SK-N-SH (cell line): ENCODE measurements at regions not wholly inside any gene's neighbourhood (a gene's known extent, or its start where the extent isn't known, plus 50 kb on each side); places are given as distances from the start of the nearest gene placed in this dataset.

Experiments used
- CTCF ChIA-PET: fragments of 300-600, 350-600 bp; formaldehyde crosslinking; extraction: SDS; loops from one replicate; lab custom pipeline; 2021; lab: Yijun Ruan, JAX
- POLR2A ChIA-PET: fragments of 350-600 bp; sonication (Branson Sonifier 250); formaldehyde crosslinking; extraction: SDS; loops from one replicate; lab custom pipeline; 2020; ENCODE audit warnings: antibody characterized with exemption, inconsistent platforms; lab: Yijun Ruan, JAX
- DNase-seq: peaks from one replicate; pipeline ENCODE4 v3.0.0; 2012
- H2AFZ ChIP-seq: fragments of 200-600 bp; sonication (generic); 2 replicates; pipeline ENCODE4 v1.8.1; 2016; ENCODE audit warnings: antibody characterized with exemption, mild to moderate bottlenecking, low read depth
- H3F3A ChIP-seq: fragments of 200-600 bp; sonication (generic); replicated peaks from 2 replicates; pipeline ENCODE3; 2016; ENCODE audit warnings: antibody characterized with exemption, mild to moderate bottlenecking; ENCODE audit not compliant: insufficient read depth
- H3K27ac ChIP-seq, 2 experiments: fragments of 200-500 bp in 1 of 2; fragments of 200-600 bp in 1 of 2; sonication (Bioruptor generic) in 1 of 2; sonication (generic), shearing (Covaris generic) in 1 of 2; 2 replicates each; pipeline versions ENCODE4 v1.5.1 to v1.6.1; 2014 to 2016; ENCODE audit warnings: low read depth in 2 of 2, inconsistent platforms in 1 of 2, low read length in 1 of 2, mild to moderate bottlenecking in 1 of 2, mixed read lengths in 1 of 2
- H3K27me3 ChIP-seq: fragments of 200-600 bp; sonication (generic), shearing (Covaris generic); 2 replicates; pipeline ENCODE4 v1.6.1; 2016; ENCODE audit warnings: mixed run types; ENCODE audit not compliant: insufficient read depth
- H3K36me3 ChIP-seq, 2 experiments: fragments of 200-500 bp in 1 of 2; fragments of 200-600 bp in 1 of 2; sonication (Bioruptor generic) in 1 of 2; sonication (generic) in 1 of 2; replicated peaks in 1 of 2; 2 replicates each; pipeline versions ENCODE3 to v1.5.1; 2014 to 2016; ENCODE audit warnings: low read length in 1 of 2, mild to moderate bottlenecking in 1 of 2; ENCODE audit not compliant: insufficient read depth in 2 of 2, control insufficient read depth in 1 of 2
- H3K4me1 ChIP-seq, 2 experiments: fragments of 200-500 bp in 1 of 2; fragments of 200-600 bp in 1 of 2; sonication (Bioruptor generic) in 1 of 2; sonication (generic), shearing (Covaris generic) in 1 of 2; 2 replicates each; pipeline versions ENCODE4 v1.5.1 to v1.6.1; 2014 to 2016; ENCODE audit warnings: low read depth in 1 of 2, low read length in 1 of 2, mixed run types in 1 of 2; ENCODE audit not compliant: insufficient read depth in 2 of 2, control insufficient read depth in 1 of 2
- H3K4me2 ChIP-seq: fragments of 200-600 bp; sonication (generic), shearing (Covaris generic); 2 replicates; pipeline ENCODE4 v1.6.1; 2017; ENCODE audit warnings: mixed run types
- H3K4me3 ChIP-seq, 2 experiments: fragments of 200-500 bp in 1 of 2; fragments of 200-600 bp in 1 of 2; sonication (Bioruptor generic) in 1 of 2; sonication (generic), shearing (Covaris generic) in 1 of 2; 2 replicates each; pipeline versions ENCODE4 v1.5.1 to v1.8.1; 2014 to 2016; ENCODE audit warnings: low read depth in 2 of 2, inconsistent platforms in 1 of 2, low read length in 1 of 2, mild to moderate bottlenecking in 1 of 2, mixed read lengths in 1 of 2, moderate library complexity in 1 of 2
- H3K79me2 ChIP-seq: fragments of 200-600 bp; sonication (generic); 2 replicates; pipeline ENCODE4 v1.8.1; 2017; ENCODE audit warnings: mild to moderate bottlenecking; ENCODE audit not compliant: insufficient read depth
- H3K9ac ChIP-seq: fragments of 200-600 bp; sonication (generic); 2 replicates; pipeline ENCODE4 v1.6.1; 2017; ENCODE audit warnings: mixed run types
- H3K9me2 ChIP-seq: fragments of 200-600 bp; sonication (generic); 2 replicates; pipeline ENCODE4 v1.6.1; 2017; ENCODE audit warnings: mixed run types
- H3K9me3 ChIP-seq: fragments of 200-600 bp; sonication (generic); 2 replicates; pipeline ENCODE4 v1.6.1; 2017; ENCODE audit warnings: mixed run types, mild to moderate bottlenecking, moderate library complexity
- H4K20me1 ChIP-seq: fragments of 200-600 bp; sonication (generic); 2 replicates; pipeline ENCODE4 v1.6.1; 2017; ENCODE audit warnings: mild to moderate bottlenecking, mixed run types; ENCODE audit not compliant: insufficient read depth
- CHD2 ChIP-seq: fragments of 150-350 bp; IDR thresholded peaks from 2 replicates; pipeline ENCODE4 v1.6.1; 2018; ENCODE audit warnings: low read length; ENCODE audit not compliant: partially characterized antibody
- ELF1 ChIP-seq: IDR thresholded peaks from 2 replicates; pipeline ENCODE4 v1.4.0; 2012
- EP300 ChIP-seq, 2 experiments: IDR thresholded peaks; 2 replicates each; pipeline versions ENCODE4 v1.4.0 to v1.6.1; 2012; ENCODE audit warnings: borderline replicate concordance in 1 of 2, low read depth in 1 of 2, low read length in 1 of 2
- FOXJ3 ChIP-seq: sonication (generic); formaldehyde crosslinking; IDR thresholded peaks from 2 replicates; pipeline ENCODE4 v1.5.1; 2020; ENCODE audit warnings: mild to moderate bottlenecking, missing genetic modification reagents
- FOXM1 ChIP-seq: IDR thresholded peaks from 2 replicates; pipeline ENCODE4 v1.4.0; 2012; ENCODE audit warnings: low read depth, mild to moderate bottlenecking
- GABPA ChIP-seq: IDR thresholded peaks from 2 replicates; pipeline ENCODE4 v1.4.0; 2012; ENCODE audit warnings: low read depth, mild to moderate bottlenecking
- GATA2 ChIP-seq: sonication (generic); formaldehyde crosslinking; IDR thresholded peaks from 2 replicates; pipeline ENCODE4 v1.5.0; 2020; ENCODE audit warnings: mild to moderate bottlenecking, missing genetic modification reagents
- MXI1 ChIP-seq: IDR thresholded peaks from 2 replicates; pipeline ENCODE4 v1.6.1; 2012; ENCODE audit warnings: mild to moderate bottlenecking, low read depth, low read length, improper control_type of control experiment
- POLR2AphosphoS5 ChIP-seq: IDR thresholded peaks from 2 replicates; pipeline ENCODE4 v1.6.1; 2012; ENCODE audit warnings: low read depth, low read length
- RAD21 ChIP-seq: IDR thresholded peaks from 2 replicates; pipeline ENCODE4 v1.6.1; 2012; ENCODE audit warnings: mild to moderate bottlenecking, low read length
- RCOR1 ChIP-seq: fragments of 150-350 bp; IDR thresholded peaks from 2 replicates; pipeline ENCODE4 v1.6.1; 2017; ENCODE audit warnings: antibody characterized with exemption, low read length
- RFX5 ChIP-seq: IDR thresholded peaks from 2 replicates; pipeline ENCODE4 v1.6.1; 2012; ENCODE audit warnings: mild to moderate bottlenecking, improper control_type of control experiment, low read length
- RXRA ChIP-seq: IDR thresholded peaks from 2 replicates; pipeline ENCODE4 v1.4.0; 2012; ENCODE audit warnings: low read depth, mild to moderate bottlenecking, borderline replicate concordance
- SMC3 ChIP-seq: IDR thresholded peaks from 2 replicates; pipeline ENCODE4 v1.6.1; 2012; ENCODE audit warnings: low read depth, low read length, improper control_type of control experiment
- TAF1 ChIP-seq: IDR thresholded peaks from 2 replicates; pipeline ENCODE4 v1.6.1; 2012; ENCODE audit warnings: low read depth, mild to moderate bottlenecking, low read length, moderate library complexity, borderline replicate concordance
- TCF12 ChIP-seq: IDR thresholded peaks from 2 replicates; pipeline ENCODE4 v1.4.0; 2012
- WGBS: methylation state at CpG from one replicate; pipeline ENCODE4 v1.1.6; 2017; ENCODE audit warnings: low lambda C conversion rate; 5-methylcytosine and 5-hydroxymethylcytosine counted together
- TF ChIP-seq, protein P1 (sequence below): fragments of 150-350 bp; IDR thresholded peaks from 2 replicates; pipeline ENCODE4 v1.6.1; 2017; ENCODE audit warnings: antibody characterized with exemption, low read length, low read depth, borderline replicate concordance
- TF ChIP-seq, protein P2 (sequence below): IDR thresholded peaks from 2 replicates; pipeline ENCODE4 v1.6.1; 2012; ENCODE audit warnings: mild to moderate bottlenecking, low read depth, low read length, moderate library complexity
- TF ChIP-seq, protein P3 (sequence below): IDR thresholded peaks from 2 replicates; pipeline ENCODE4 v1.4.0; 2012; ENCODE audit warnings: low read depth

DNA sequence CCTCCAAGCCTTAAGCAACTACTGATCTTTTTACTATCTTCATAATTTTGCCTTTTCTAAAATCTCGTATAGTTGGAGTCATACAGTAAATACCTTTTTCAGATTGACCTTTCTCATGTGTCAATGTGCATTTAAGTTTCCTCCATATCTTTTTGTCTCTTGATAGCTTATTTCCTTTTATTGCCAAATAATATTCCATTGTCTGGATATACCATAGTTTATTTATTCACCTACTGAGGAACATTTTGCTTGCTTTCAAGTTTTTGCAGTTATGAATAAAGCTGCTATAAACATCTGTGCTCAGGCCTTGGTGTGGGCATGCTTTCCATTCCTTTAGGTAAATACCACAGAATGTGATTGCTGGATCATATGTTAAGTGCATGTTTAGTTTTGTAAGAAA is 161.2 kb upstream of the GNAI1 start:
- Histone ChIP-seq H3K27ac (no peak overlapping the region), H3K9ac (no peak overlapping the region), H2AFZ (no peak overlapping the region), H3K36me3 (no peaks in the 10 kb centered on the region), H3K27me3 (no peaks in the 10 kb centered on the region), H3K4me2 (no peak overlapping the region), H3K4me3 (no peak overlapping the region), H3F3A (no peaks in the 10 kb centered on the region), H4K20me1 (no peaks in the 10 kb centered on the region), H3K4me1 (peaks cover 0 to 7% of the 10 kb centered on the region in 2 experiments; a peak in 2 of 4 replicates), H3K9me3 (no peaks in the 10 kb centered on the region), H3K79me2 (no peaks in the 10 kb centered on the region), H3K9me2 (no peaks in the 10 kb centered on the region)
- POLR2A ChIA-PET = no interaction called here
- CTCF ChIA-PET = interaction anchor here (0.6 kb wide), 1 partner anchor 297 kb away, joined by 3 read pairs; no protein-coding TSS in a partner anchor
- DNase-seq = no peak
- 97% methylated on average over 1 of the region's 1 CpG for WGBS
- no peak for TF ChIP-seq FOXM1
- no peak for TF ChIP-seq RAD21
- TF ChIP-seq RFX5 = no peak
- TF ChIP-seq, protein P1, sequence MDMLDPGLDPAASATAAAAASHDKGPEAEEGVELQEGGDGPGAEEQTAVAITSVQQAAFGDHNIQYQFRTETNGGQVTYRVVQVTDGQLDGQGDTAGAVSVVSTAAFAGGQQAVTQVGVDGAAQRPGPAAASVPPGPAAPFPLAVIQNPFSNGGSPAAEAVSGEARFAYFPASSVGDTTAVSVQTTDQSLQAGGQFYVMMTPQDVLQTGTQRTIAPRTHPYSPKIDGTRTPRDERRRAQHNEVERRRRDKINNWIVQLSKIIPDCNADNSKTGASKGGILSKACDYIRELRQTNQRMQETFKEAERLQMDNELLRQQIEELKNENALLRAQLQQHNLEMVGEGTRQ = no peak
- TF ChIP-seq TCF12 = no peak
- no peak for TF ChIP-seq POLR2AphosphoS5
- TF ChIP-seq GATA2 = no peak
- TF ChIP-seq EP300 (IDR thresholded peaks at IDR 0.05; ENCODE audit: borderline replicate concordance in 1 of 2, low read depth in 1 of 2, low read length in 1 of 2) = no peak
- TF ChIP-seq SMC3 = no peak
- no peak for TF ChIP-seq FOXJ3 (CRISPR knock-in tag)
- no peak for TF ChIP-seq ELF1
- TF ChIP-seq, protein P2, sequence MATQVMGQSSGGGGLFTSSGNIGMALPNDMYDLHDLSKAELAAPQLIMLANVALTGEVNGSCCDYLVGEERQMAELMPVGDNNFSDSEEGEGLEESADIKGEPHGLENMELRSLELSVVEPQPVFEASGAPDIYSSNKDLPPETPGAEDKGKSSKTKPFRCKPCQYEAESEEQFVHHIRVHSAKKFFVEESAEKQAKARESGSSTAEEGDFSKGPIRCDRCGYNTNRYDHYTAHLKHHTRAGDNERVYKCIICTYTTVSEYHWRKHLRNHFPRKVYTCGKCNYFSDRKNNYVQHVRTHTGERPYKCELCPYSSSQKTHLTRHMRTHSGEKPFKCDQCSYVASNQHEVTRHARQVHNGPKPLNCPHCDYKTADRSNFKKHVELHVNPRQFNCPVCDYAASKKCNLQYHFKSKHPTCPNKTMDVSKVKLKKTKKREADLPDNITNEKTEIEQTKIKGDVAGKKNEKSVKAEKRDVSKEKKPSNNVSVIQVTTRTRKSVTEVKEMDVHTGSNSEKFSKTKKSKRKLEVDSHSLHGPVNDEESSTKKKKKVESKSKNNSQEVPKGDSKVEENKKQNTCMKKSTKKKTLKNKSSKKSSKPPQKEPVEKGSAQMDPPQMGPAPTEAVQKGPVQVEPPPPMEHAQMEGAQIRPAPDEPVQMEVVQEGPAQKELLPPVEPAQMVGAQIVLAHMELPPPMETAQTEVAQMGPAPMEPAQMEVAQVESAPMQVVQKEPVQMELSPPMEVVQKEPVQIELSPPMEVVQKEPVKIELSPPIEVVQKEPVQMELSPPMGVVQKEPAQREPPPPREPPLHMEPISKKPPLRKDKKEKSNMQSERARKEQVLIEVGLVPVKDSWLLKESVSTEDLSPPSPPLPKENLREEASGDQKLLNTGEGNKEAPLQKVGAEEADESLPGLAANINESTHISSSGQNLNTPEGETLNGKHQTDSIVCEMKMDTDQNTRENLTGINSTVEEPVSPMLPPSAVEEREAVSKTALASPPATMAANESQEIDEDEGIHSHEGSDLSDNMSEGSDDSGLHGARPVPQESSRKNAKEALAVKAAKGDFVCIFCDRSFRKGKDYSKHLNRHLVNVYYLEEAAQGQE = no peak
- TF ChIP-seq MXI1 = no peak

DNA sequence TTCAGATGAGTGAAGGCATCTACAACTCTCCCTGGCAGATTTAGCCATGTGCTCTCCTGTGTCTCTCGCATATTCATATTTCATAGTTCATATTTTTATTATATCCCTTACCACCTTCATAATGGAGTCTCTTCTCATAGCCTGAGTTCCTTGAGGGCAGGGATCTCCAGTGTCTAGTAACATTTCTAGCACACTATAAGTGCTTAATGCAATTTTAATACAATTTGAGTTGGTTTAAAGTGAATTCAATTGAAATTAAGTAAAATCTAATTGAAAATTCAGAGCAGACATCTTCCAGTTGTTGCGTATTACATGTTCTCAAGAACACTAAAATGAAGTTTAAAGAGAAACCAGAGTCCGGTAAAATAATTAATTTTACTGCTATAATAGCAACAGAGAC is 163.6 kb upstream of the GNAI1 start:
- Histone ChIP-seq H3K79me2 (no peaks in the 10 kb centered on the region), H3K9me2 (no peaks in the 10 kb centered on the region), H2AFZ (0 out of 2 replicates have a peak overlapping the region, but pooled peaks have one; percentile 24), H3K27ac (peak overlapping the region in 1 of 2 experiments; percentile 73; a peak in 2 of 4 replicates), H4K20me1 (no peaks in the 10 kb centered on the region), H3F3A (no peaks in the 10 kb centered on the region)
- DNase-seq = no peak
- POLR2A ChIA-PET = no interaction called here
- TF ChIP-seq CHD2 (no peak), EP300 (IDR thresholded peaks at IDR 0.05; ENCODE audit: borderline replicate concordance in 1 of 2, low read depth in 1 of 2, low read length in 1 of 2) (peak in 1 of 2 experiments; percentile 61; a peak in 1 of 4 replicates), SMC3 (no peak), TAF1 (no peak), ELF1 (no peak), GABPA (no peak), RXRA (no peak), RAD21 (no peak; the same call in 1 of the 2 replicates), RCOR1 (peak; percentile 24; the same call in 1 of the 2 replicates)
- TF ChIP-seq, protein P3, sequence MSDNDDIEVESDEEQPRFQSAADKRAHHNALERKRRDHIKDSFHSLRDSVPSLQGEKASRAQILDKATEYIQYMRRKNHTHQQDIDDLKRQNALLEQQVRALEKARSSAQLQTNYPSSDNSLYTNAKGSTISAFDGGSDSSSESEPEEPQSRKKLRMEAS = no peak
- TF ChIP-seq, all 33 proteins: peak for 2
- CTCF ChIA-PET = no interaction called here
- Histone ChIP-seq H3K27me3 (no peaks in the 10 kb centered on the region), H3K9ac (no peak overlapping the region), H3K4me1 (peaks cover 0 to 7% of the 10 kb centered on the region in 2 experiments; a peak in 2 of 4 replicates), H3K36me3 (no peaks in the 10 kb centered on the region), H3K9me3 (no peaks in the 10 kb centered on the region), H3K4me3 (no peak overlapping the region), H3K4me2 (no peak overlapping the region)
- 68% methylated on average over 3 of the region's 3 CpGs for WGBS
